Activated T-helper 17 cell treated with anti-CD3 and anti-CD28 coated beads, Interleukin-2, amount 50 U/mL, for 72 hours (primary cell): ENCODE measurements at regions not wholly inside any gene's neighbourhood (a gene's known extent, or its start where the extent isn't known, plus 50 kb on each side); places are given as distances from the start of the nearest gene placed in this dataset.
"Not testable (repeated sequence)": the region's sequence is repeated elsewhere in the genome, so short reads cannot be mapped to it uniquely, and the experiment has no call there.

Experiments used
- ATAC-seq: fragments of 150-1000 bp; cut with Tn5 transposase; replicated peaks from 2 replicates; pipeline ENCODE4 v1.10.0; 2021; ENCODE audit warnings: mild to moderate bottlenecking, moderate library complexity
- H3K27ac Mint-ChIP-seq: one replicate; pipeline ENCODE4 v1.8.0; 2022; ENCODE audit warnings: mixed read lengths
- H3K27me3 Mint-ChIP-seq: one replicate; pipeline ENCODE4 v1.8.0; 2022; ENCODE audit warnings: mixed read lengths
- H3K36me3 Mint-ChIP-seq: one replicate; pipeline ENCODE4 v1.8.0; 2022; ENCODE audit warnings: low read depth, mild to moderate bottlenecking, mixed read lengths
- H3K4me1 Mint-ChIP-seq: one replicate; pipeline ENCODE4 v1.8.0; 2022; ENCODE audit warnings: mixed read lengths
- H3K4me3 Mint-ChIP-seq: one replicate; pipeline ENCODE4 v1.8.0; 2022; ENCODE audit warnings: mild to moderate bottlenecking, mixed read lengths
- H3K9me3 Mint-ChIP-seq: one replicate; pipeline ENCODE4 v1.8.0; 2022; ENCODE audit warnings: mixed read lengths

DNA sequence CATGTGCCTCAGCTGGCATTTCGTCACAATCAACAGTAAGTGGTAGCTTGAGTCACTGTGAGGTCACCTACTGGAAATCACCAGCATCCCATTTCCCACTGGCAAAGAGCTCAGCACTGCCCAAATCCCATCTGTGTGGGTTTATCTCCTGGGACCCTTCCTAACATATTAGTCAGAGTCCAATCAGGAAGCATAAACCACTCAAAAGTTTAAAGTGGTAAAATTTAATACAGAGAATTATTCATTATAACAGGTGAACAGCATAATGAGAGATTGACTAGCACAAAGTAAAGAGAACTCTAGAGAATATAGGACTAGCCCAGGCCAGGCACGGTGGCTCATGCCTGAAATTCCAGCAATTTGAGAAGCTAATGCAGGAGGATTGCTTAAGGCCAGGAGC lies 107.1 kb upstream of the TP53BP2 start:
- not testable (repeated sequence) for ATAC-seq, H3K9me3 Mint-ChIP-seq

DNA sequence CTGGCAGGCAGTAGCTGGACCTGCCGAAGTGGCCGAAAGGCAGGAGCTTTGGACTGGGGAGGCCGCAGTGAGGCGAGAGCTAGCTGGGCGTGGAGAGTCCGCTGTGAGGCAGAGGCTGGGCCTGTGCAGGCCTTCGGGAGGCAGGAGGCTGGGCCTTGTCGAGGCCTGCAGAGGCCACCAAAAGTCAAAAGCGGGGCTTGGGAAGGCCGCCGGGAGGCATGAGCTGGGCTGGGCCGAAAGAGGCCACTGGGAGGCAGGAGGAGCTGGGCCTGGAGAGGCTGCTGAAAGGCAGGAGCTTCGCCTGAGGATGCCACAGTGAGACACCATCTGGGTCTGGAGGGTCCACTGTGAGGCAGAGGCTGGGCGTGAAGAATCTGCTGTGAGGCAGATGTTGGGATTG lies 105.8 kb upstream of the TP53BP2 start:
- not testable (repeated sequence) for H3K36me3 Mint-ChIP-seq, H3K27ac Mint-ChIP-seq, H3K9me3 Mint-ChIP-seq, H3K4me1 Mint-ChIP-seq, ATAC-seq, H3K4me3 Mint-ChIP-seq, H3K27me3 Mint-ChIP-seq

More for the DNA sequence above, 107.1 kb upstream of the TP53BP2 start:
- H3K4me1 Mint-ChIP-seq, H3K27ac Mint-ChIP-seq, H3K27me3 Mint-ChIP-seq, H3K36me3 Mint-ChIP-seq, H3K4me3 Mint-ChIP-seq: not testable (repeated sequence)

DNA sequence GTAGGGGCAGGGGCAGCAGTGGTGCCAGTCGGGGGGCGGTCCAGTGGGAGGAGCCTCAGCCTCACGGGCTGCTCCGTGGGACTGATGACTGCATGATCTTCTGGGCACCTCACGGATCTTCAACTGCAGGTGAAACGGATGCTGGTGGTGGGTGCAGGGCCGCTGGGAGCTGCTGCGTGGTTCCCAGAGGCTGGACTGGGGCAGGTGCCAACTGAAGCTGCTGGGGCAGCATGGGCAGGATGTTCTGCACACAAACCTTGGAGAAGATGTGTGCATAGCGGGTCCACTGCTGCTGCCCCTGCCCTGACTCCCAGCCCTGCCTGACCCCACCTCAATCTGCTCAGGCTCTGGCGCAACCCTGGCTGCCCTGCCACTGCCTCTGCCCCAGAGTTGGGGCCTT lies 104.2 kb upstream of the TP53BP2 start:
- not testable (repeated sequence) for H3K36me3 Mint-ChIP-seq, H3K27me3 Mint-ChIP-seq

DNA sequence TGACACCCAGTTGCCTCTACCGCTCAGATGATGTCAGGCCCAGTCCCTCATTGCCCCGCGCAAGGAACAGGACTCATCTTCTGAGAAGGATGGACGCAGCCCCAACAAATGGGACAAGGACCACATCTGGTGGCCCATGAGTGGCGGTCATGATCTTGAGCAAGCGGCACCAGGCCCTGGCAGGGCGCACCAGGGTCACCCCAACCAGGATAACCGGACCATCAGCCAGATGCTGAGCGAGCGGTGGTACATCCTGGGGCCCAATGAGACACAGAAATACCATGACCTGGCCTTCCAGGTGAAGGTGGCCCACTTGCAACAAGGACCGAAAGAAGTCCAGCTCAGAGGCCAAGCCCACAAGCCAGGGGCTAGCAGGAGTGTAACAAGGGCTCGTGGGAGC lies 102.3 kb upstream of the TP53BP2 start:
- not testable (repeated sequence) for H3K27ac Mint-ChIP-seq, ATAC-seq, H3K9me3 Mint-ChIP-seq, H3K36me3 Mint-ChIP-seq, H3K4me1 Mint-ChIP-seq, H3K27me3 Mint-ChIP-seq, H3K4me3 Mint-ChIP-seq

More for the DNA sequence above, 104.2 kb upstream of the TP53BP2 start:
- not testable (repeated sequence) for H3K27ac Mint-ChIP-seq, H3K9me3 Mint-ChIP-seq, ATAC-seq, H3K4me3 Mint-ChIP-seq, H3K4me1 Mint-ChIP-seq

DNA sequence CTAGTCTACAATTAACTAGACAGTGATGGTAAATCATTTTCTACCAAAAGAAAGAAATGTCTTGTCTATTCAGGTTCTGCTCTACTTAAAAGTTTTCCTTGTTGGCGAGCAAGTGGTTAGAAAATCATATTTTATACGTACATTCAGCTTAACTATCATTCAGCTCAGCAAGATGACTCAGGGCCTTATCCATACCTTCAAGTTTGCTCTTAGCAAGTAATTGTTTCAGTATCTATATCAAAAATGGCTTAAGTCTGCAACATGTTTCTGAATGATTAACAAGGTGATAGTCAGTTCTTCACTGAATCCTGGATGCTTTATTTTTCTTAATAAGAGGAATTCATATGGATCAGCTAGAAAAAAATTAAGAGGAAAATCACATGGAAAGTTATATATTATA lies 90.8 kb upstream of the TP53BP2 start:
- not testable (repeated sequence) for H3K9me3 Mint-ChIP-seq, H3K4me3 Mint-ChIP-seq, H3K36me3 Mint-ChIP-seq, H3K4me1 Mint-ChIP-seq, H3K27me3 Mint-ChIP-seq, ATAC-seq, H3K27ac Mint-ChIP-seq

DNA sequence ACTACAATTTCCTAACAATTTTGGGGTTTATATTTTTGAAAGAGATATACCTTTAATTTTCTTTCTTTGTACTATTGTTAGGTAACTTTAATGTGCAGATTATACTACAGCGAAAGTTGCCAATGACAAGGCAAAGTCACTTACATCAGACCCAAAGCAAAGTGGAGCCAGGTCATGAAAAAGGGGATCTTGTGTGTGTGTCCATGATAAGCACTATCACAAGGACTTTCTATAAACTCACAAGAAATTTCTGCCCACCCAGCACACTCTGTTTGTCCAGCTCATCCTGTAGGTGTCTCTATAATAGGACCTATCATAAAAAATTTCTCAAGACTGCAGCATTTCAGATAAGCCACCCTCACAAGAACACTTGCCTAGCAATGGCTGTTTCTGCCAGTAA lies 85.7 kb upstream of the TP53BP2 start:
- H3K27me3 Mint-ChIP-seq, H3K27ac Mint-ChIP-seq, ATAC-seq, H3K36me3 Mint-ChIP-seq, H3K4me3 Mint-ChIP-seq, H3K9me3 Mint-ChIP-seq, H3K4me1 Mint-ChIP-seq: not testable (repeated sequence)

DNA sequence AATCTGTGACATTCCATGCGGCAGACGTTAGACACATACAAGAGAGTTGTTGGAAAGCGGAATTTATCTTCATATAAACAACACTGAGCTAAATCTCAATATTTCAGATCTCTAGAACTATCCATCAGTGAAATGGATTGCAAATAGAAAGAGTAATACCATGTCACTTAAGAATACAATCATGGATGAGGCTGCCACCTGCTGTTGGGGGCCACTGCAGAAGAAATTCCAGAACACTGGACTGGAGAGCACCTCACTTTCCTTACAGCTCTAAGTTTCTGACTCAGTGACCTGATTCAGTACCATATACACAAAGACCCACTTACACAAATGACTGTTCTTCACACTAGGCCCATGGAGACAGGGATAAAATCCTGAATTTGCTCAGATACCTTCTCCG lies 75.1 kb upstream of the TP53BP2 start:
- not testable (repeated sequence) for H3K4me3 Mint-ChIP-seq, ATAC-seq, H3K27ac Mint-ChIP-seq, H3K4me1 Mint-ChIP-seq, H3K36me3 Mint-ChIP-seq, H3K27me3 Mint-ChIP-seq, H3K9me3 Mint-ChIP-seq

DNA sequence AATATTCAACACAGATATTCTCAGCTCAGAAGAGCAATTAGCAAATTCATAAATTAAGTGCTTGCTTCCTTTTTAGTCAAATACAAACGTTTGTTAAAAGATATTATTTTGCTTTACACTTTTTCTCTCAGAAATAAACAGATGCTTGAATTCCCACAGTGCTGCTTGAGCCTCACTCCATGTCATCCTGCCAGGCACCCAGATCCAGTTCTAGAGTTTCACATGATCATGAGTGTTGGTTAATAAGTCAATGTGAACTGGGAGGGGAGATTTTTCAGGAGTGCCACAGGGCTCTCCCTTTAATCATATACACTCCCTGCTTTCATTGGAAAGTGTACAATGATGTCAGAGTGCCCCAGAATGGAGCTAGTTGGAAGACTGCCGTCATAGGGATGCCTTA lies 69.7 kb upstream of the TP53BP2 start:
- H3K36me3 Mint-ChIP-seq, H3K4me1 Mint-ChIP-seq, H3K9me3 Mint-ChIP-seq, H3K27me3 Mint-ChIP-seq, ATAC-seq, H3K27ac Mint-ChIP-seq, H3K4me3 Mint-ChIP-seq: not testable (repeated sequence)

DNA sequence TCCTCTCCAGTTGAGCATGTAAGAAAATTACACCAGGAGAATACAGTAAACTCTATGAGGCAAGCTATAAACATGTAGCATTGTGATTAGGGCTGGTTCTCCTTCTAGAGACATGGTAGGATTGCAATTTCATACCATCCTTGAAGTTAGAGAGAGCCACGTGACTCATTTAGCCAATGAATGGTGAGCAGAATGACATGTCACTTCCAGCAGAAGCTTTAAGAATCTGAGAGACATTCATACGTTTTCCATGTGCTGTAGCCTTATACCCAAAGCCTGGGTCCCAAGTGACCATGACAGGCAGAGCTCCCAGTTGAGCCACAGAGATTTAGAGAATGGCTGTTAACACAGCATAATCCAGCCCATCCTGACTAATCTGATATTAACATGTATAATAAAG lies 68.0 kb upstream of the TP53BP2 start:
- H3K27me3 Mint-ChIP-seq, ATAC-seq, H3K4me1 Mint-ChIP-seq, H3K36me3 Mint-ChIP-seq, H3K4me3 Mint-ChIP-seq, H3K27ac Mint-ChIP-seq, H3K9me3 Mint-ChIP-seq: not testable (repeated sequence)

DNA sequence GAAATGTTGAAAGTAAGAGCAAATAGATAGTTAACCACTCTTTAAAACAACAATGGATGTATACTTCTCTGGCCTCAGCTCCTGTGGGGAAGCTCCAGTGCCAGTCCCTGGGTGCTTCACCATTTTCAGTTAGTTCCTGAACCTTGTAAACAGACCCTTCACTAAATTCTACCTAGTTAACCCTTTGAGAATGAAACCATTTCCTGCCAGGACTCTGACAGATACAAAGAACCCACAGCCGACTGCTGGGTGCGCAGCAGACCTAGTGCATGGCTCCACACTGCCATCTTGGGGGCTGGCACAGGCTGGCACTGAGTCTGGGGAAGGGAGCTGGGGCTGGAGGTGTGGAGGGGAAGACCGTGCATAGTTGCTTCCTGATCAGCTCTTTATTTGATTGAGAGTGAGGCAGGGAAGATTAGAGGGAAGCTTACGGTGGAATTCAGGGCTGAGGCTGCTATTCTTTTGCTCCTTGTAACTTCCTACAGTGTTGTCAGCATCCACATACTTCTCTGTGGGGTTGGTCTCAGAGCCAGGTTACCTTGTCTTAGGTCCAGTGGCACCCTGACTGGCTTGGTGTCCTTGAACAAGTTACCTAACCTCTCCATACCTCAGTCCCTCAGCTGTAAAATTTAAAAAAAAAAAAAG lies 62.3 kb upstream of the TP53BP2 start:
- H3K27ac Mint-ChIP-seq, H3K4me1 Mint-ChIP-seq, H3K9me3 Mint-ChIP-seq: not testable (repeated sequence)

DNA sequence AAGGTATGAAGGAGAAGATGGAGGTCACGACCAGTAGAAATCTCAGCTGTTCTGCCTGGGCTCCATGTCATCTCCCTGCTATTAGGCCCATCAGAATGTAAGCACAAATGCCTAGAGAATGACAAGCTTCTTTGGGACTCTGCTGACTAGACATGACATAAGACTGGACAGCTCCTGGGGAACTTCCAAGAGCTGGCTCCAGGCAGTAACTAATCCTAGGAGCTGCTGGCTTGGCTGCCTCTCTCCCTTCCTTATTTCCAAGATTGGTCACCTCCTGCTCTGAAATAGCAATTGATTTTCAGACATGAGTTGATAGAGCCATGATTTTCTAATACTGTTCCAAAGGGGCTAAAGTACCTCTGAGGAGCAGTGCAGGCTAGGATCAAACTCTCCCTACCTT lies 57.5 kb upstream of the TP53BP2 start:
- H3K27me3 Mint-ChIP-seq = not testable (repeated sequence)

More for the DNA sequence above, 62.3 kb upstream of the TP53BP2 start:
- not testable (repeated sequence) for H3K36me3 Mint-ChIP-seq, H3K4me3 Mint-ChIP-seq, H3K27me3 Mint-ChIP-seq, ATAC-seq

DNA sequence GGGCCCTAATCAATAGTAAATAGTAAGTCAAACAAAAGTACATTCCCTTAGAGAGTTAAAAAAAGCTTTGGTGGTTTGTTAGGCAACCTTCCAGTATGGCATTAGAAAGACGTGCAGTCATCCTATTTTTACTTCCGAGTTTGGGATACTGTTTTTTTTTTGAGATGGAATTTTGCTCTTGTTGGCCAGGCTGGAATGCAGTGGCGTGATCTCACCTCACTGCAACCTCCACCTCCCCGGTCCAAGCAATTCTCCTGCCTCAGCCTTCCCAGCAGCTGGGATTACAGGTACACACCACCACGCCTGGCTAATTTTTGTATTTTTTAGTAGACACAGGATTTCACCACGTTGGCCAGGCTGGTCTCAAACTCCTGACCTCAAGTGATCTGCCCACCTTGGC lies 54.0 kb upstream of the TP53BP2 start:
- H3K27ac Mint-ChIP-seq, H3K36me3 Mint-ChIP-seq: not testable (repeated sequence)

More for the DNA sequence above, 57.5 kb upstream of the TP53BP2 start:
- not testable (repeated sequence) for H3K9me3 Mint-ChIP-seq, H3K27ac Mint-ChIP-seq, H3K36me3 Mint-ChIP-seq, H3K4me3 Mint-ChIP-seq, H3K4me1 Mint-ChIP-seq, ATAC-seq

DNA sequence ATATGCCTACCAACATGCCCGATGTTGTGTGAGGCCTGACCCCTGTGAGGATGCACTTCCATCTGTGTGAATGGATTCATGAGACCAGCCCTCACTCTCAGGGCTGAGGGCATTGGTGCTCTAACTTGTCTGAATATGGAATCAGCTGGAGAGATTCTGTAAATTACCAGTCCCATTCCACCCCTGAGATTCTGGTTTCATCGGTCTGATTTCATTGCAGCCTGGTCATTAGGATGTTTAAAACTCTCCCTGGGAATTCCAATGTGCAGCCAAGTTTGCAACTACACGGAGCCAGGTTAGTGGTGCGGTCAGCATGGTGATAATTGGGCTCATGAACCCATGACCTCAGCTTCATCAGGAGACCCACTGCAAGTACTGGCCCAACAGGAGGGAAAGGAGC lies 51.4 kb upstream of the TP53BP2 start:
- not testable (repeated sequence) for H3K36me3 Mint-ChIP-seq, H3K4me3 Mint-ChIP-seq, H3K4me1 Mint-ChIP-seq, H3K27me3 Mint-ChIP-seq, H3K9me3 Mint-ChIP-seq, ATAC-seq, H3K27ac Mint-ChIP-seq

More for the DNA sequence above, 54.0 kb upstream of the TP53BP2 start:
- ATAC-seq, H3K4me1 Mint-ChIP-seq, H3K9me3 Mint-ChIP-seq, H3K27me3 Mint-ChIP-seq, H3K4me3 Mint-ChIP-seq: not testable (repeated sequence)

DNA sequence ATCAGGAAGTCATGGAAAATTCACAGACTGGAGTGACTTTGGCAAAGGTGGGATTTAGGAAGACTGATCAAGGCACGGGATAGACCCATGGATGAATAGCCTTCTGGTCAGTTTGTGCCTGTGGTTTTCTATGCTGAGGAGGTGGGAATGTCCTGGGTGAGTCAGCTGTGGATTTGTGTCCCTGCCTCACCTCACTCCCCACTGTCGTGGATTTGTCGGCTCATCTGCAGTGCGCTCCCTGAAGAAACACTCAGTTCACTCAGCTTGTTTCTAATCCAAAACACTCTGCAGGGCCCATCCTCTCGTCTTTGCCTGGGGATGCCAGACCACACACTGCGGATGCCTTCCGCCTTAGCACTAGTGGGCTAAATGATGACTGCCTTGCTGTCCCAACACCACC lies 50.2 kb upstream of the TP53BP2 start:
- not testable (repeated sequence) for H3K4me3 Mint-ChIP-seq, ATAC-seq, H3K27me3 Mint-ChIP-seq, H3K9me3 Mint-ChIP-seq, H3K4me1 Mint-ChIP-seq, H3K27ac Mint-ChIP-seq, H3K36me3 Mint-ChIP-seq
